ENCODE measurements at regions not wholly inside any gene's neighbourhood (a gene's known extent, or its start where the extent isn't known, plus 50 kb on each side); places are given as distances from the start of the nearest gene placed in this dataset.

GRCh38 chr20:19934792-19935491 is 82.2 kb upstream of the NAA20 start:
- Mint-ChIP-seq H3K4me1 (peaks cover 38 to 57% (median 40%) of the 10 kb centered on the region in 3 donors), H3K4me3 (peak overlapping the region; percentile 67 to 89 (median 80)), H3K36me3 (no peaks in the 10 kb centered on the region), H3K9me3 (no peaks in the 10 kb centered on the region), H3K27me3 (no peaks in the 10 kb centered on the region), H3K27ac (peak overlapping the region; percentile 80 to 96 (median 90))
- DNase-seq (peak; percentile 65), ATAC-seq (ENCODE audit: low read depth in 2 of 2) (peak; percentile 69 to 75)

- no peaks in the 10 kb centered on the region for H3K36me3 Mint-ChIP-seq
- ATAC-seq (ENCODE audit: low read depth in 2 of 2) (no peak), DNase-seq (no peak)
- peaks cover 38 to 57% (median 40%) of the 10 kb centered on the region in 3 donors for H3K4me1 Mint-ChIP-seq
- no peaks in the 10 kb centered on the region for H3K27me3 Mint-ChIP-seq
- H3K4me3 Mint-ChIP-seq, result peak overlapping the region in 6 of 8 donors; percentile 31 to 89 (median 66)
- no peaks in the 10 kb centered on the region for H3K9me3 Mint-ChIP-seq
- peak overlapping the region in 2 of 6 donors; percentile 9 to 84 for H3K27ac Mint-ChIP-seq
These were observed 81.3 kb upstream of the NAA20 start for GRCh38 chr20:19935842-19936241.

- Mint-ChIP-seq H3K4me3 (peak overlapping the region; percentile 45 to 92 (median 82)), H3K36me3 (no peaks in the 10 kb centered on the region), H3K27ac (peak overlapping the region in 5 of 6 donors; percentile 33 to 87 (median 76)), H3K9me3 (no peaks in the 10 kb centered on the region), H3K27me3 (no peaks in the 10 kb centered on the region), H3K4me1 (peaks cover 38 to 57% (median 40%) of the 10 kb centered on the region in 3 donors)
- no peak for DNase-seq
- ATAC-seq (ENCODE audit: low read depth in 2 of 2), result no peak
These were observed 80.5 kb upstream of the NAA20 start for GRCh38 chr20:19936466-19937200.

GRCh38 chr20:19937218-19937617 is 79.9 kb upstream of the NAA20 start:
- Mint-ChIP-seq H3K27me3 (no peaks in the 10 kb centered on the region), H3K27ac (peak overlapping the region; percentile 44 to 97 (median 80)), H3K4me1 (peaks cover 38 to 55% (median 40%) of the 10 kb centered on the region in 3 donors), H3K4me3 (peak overlapping the region; percentile 45 to 92 (median 82)), H3K36me3 (no peaks in the 10 kb centered on the region), H3K9me3 (no peaks in the 10 kb centered on the region)
- peak; percentile 53 to 59 for ATAC-seq (ENCODE audit: low read depth in 2 of 2)
- peak; percentile 33 for DNase-seq

GRCh38 chr20:19937651-19938420 is 79.3 kb upstream of the NAA20 start:
- H3K36me3 Mint-ChIP-seq, result no peaks in the 10 kb centered on the region
- peaks cover 38 to 56% (median 40%) of the 10 kb centered on the region in 3 donors for H3K4me1 Mint-ChIP-seq
- DNase-seq, result peak; percentile 38
- no peaks in the 10 kb centered on the region for H3K9me3 Mint-ChIP-seq
- no peaks in the 10 kb centered on the region for H3K27me3 Mint-ChIP-seq
- peak; percentile 64 to 75 for ATAC-seq (ENCODE audit: low read depth in 2 of 2)
- H3K4me3 Mint-ChIP-seq, result peak overlapping the region; percentile 45 to 92 (median 82)
- peak overlapping the region; percentile 44 to 97 (median 85) for H3K27ac Mint-ChIP-seq

- Mint-ChIP-seq H3K27ac (peak overlapping the region in 4 of 6 donors; percentile 76 to 97 (median 90)), H3K36me3 (no peaks in the 10 kb centered on the region), H3K9me3 (no peaks in the 10 kb centered on the region), H3K4me3 (peak overlapping the region in 4 of 8 donors; percentile 59 to 91 (median 83)), H3K4me1 (peaks cover 38 to 61% (median 40%) of the 10 kb centered on the region in 3 donors), H3K27me3 (no peaks in the 10 kb centered on the region)
- no peak for ATAC-seq (ENCODE audit: low read depth in 2 of 2)
- DNase-seq, result no peak
These were observed 78.6 kb upstream of the NAA20 start for GRCh38 chr20:19938421-19939090.

GRCh38 chr20:19940988-19941460 is 76.1 kb upstream of the NAA20 start:
- H3K36me3 Mint-ChIP-seq, result no peaks in the 10 kb centered on the region
- peaks cover 24 to 47% (median 26%) of the 10 kb centered on the region in 3 donors for H3K4me1 Mint-ChIP-seq
- peak overlapping the region in 1 of 6 donors; percentile 20 for H3K27ac Mint-ChIP-seq
- H3K9me3 Mint-ChIP-seq, result no peaks in the 10 kb centered on the region
- DNase-seq, result no peak
- no peak for ATAC-seq (ENCODE audit: low read depth in 2 of 2)
- no peaks in the 10 kb centered on the region for H3K27me3 Mint-ChIP-seq
- no peak overlapping the region for H3K4me3 Mint-ChIP-seq

GRCh38 chr20:19942611-19943010 is 74.6 kb upstream of the NAA20 start:
- Mint-ChIP-seq H3K4me3 (no peak overlapping the region), H3K9me3 (no peaks in the 10 kb centered on the region), H3K27ac (no peak overlapping the region), H3K4me1 (peaks cover 9 to 31% (median 13%) of the 10 kb centered on the region in 3 donors), H3K36me3 (no peaks in the 10 kb centered on the region), H3K27me3 (no peaks in the 10 kb centered on the region)
- ATAC-seq (ENCODE audit: low read depth in 2 of 2) (no peak), DNase-seq (no peak)

GRCh38 chr20:19943061-19943521 is 74.1 kb upstream of the NAA20 start:
- no peaks in the 10 kb centered on the region for H3K27me3 Mint-ChIP-seq
- peak; percentile 35 to 54 for ATAC-seq (ENCODE audit: low read depth in 2 of 2)
- peaks cover 4 to 27% (median 8%) of the 10 kb centered on the region in 3 donors for H3K4me1 Mint-ChIP-seq
- H3K9me3 Mint-ChIP-seq, result no peaks in the 10 kb centered on the region
- peak; percentile 16 for DNase-seq
- peak overlapping the region in 1 of 8 donors; percentile 8 for H3K4me3 Mint-ChIP-seq
- no peaks in the 10 kb centered on the region for H3K36me3 Mint-ChIP-seq
- peak overlapping the region in 2 of 6 donors; percentile 41 to 44 for H3K27ac Mint-ChIP-seq

- H3K9me3 Mint-ChIP-seq, result no peaks in the 10 kb centered on the region
- peaks cover 0 to 16% (median 3%) of the 10 kb centered on the region in 3 donors for H3K4me1 Mint-ChIP-seq
- DNase-seq (no peak), ATAC-seq (ENCODE audit: low read depth in 2 of 2) (no peak)
- H3K36me3 Mint-ChIP-seq, result no peaks in the 10 kb centered on the region
- no peaks in the 10 kb centered on the region for H3K27me3 Mint-ChIP-seq
- H3K27ac Mint-ChIP-seq, result no peak overlapping the region
- no peak overlapping the region for H3K4me3 Mint-ChIP-seq
These were observed 72.2 kb upstream of the NAA20 start for GRCh38 chr20:19944772-19945459.

- ATAC-seq (ENCODE audit: low read depth in 2 of 2), result no peak
- no peaks in the 10 kb centered on the region for H3K36me3 Mint-ChIP-seq
- no peak for DNase-seq
- H3K9me3 Mint-ChIP-seq, result no peaks in the 10 kb centered on the region
- no peaks in the 10 kb centered on the region for H3K27me3 Mint-ChIP-seq
- H3K4me1 Mint-ChIP-seq, result peaks cover 0 to 16% (median 3%) of the 10 kb centered on the region in 3 donors
- H3K4me3 Mint-ChIP-seq, result no peak overlapping the region
- H3K27ac Mint-ChIP-seq, result peak overlapping the region in 1 of 6 donors; percentile 37
These were observed 71.2 kb upstream of the NAA20 start for GRCh38 chr20:19945732-19946670.
